HG03575 (cell line): ENCODE measurements at regions not wholly inside any gene's neighbourhood (a gene's known extent, or its start where the extent isn't known, plus 50 kb on each side); places are given as distances from the start of the nearest gene placed in this dataset.
"Not testable (repeated sequence)": the region's sequence is repeated elsewhere in the genome, so short reads cannot be mapped to it uniquely, and the experiment has no call there.

Source experiments
- ATAC-seq: cut with Tn5 transposase; IDR thresholded peaks from one replicate; pipeline ENCODE4 v1.9.1; 2021; ENCODE audit not compliant: unreplicated experiment, insufficient number of reproducible peaks, low FRiP score; ENCODE audit errors: extremely low read depth

DNA sequence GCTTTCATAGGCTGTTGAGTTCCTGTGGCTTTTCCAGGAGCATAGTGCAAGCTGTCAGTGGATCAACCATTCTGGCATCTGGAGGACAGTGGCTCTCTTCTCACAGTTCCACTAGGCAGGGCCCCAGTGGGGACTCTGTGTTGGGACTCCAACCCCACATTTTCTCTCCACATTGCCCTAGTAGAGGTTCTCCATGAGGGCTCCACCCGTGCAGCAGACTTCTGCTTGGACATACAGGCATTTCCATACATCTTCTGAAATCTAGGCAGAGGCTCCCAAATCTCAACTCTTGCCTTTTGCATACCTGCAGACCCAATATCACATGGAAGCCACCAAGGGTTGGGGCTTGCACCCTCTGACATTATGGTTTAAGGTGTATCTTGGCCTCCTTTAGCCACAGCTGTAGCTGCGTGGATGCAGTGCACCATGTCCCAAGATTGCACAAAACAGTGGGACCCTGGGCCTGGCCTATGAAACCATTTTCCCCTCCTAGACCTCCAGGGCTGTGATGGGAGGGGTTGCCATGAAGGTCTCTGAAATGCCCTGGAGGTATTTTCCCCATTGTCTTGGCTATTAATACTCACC, 645.9 kb upstream of the CITED2 start:
- ATAC-seq: no peak

DNA sequence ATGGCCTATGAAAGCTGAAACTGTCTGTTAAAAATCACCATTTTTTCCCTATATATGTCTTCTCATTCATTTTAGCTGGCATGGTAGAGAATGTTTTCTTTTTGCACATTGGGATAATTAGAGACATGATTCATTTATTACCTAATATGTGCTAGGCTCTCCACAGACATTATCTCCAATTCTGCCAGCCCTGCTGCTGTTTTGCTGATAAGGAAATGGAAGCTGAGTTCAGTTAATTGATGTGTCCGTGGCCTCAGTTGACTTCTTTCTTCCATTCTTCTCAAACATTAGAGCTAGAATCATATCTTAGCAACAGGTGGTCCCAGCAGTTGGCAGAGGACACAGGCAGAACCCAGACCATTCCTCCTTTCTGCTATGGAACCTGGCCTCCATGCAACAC, 644.1 kb upstream of the CITED2 start:
- ATAC-seq: no peak

DNA sequence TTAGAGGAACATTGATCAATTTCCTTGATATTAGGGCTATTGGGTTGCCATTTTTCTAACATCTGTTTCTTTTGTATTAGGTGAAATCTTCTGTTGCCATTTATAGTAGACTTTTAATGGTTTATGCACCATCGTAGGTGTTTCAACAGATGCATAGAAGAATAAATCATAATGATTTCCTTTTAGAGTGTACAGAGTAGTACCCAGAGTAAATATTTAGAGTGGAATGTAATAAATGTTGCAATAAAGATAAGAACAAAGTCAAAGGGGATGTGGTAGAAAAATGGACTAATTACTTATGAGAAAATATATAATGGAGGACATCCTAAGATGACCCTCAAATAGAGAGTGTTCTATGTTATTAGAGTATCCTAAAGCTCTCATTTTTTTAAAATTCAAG, 643.0 kb upstream of the CITED2 start:
- ATAC-seq: no peak

DNA sequence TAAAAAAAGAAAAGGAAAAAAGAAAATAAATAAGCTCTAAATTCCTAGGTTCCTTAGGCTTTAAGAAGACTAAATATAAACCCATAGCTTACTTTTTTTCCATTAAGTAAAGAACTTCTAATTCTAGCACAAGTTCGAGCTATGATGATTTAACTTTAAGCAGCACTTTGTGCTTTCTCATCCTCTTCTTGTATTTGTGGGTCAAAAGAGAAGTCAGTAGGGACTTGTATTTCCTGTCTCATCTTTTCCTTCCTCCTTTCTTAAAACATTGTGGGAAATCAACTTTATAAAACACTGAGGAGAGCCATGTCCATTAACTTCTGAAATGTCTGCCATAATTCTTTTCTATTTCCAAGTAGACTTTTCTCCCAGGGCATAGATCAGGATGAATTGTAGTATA, 637.7 kb upstream of the CITED2 start:
- ATAC-seq: no peak

DNA sequence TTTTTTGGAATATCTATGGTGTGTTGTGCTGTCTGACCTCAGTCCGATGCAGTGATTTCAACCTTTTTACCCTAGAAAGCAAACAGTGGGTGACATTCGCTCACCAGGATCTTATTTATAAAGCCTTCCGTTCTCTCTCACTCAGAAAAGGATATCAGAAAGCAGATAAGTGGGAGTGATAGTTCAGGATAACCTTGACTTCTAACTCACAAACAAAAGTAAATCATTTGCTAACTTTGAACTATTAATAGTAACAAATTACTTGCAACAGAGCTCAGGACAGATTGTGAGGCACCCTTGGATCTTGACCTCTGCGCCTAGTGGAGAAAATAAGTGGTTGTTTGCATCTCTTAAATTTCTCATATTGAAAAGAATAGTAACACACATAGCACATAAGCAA, 637.1 kb upstream of the CITED2 start:
- ATAC-seq: no peak

DNA sequence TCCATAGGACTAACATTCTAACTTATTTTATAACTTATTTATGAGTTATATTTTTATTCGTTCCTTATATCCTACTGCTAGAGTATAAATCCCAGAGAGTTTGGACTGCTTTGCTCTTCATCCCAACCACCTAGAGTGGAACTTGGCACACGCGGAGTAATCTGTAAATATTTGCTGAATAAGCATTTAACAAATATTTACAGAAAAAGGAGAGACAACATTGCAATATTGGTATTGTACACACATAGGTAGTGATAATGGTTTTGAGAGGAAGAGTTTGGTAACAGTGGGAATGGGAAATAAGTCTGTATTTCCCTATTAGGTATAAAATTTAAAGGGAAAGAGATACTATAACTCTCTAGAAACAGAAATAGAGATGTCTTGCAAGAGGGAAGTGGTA, 634.8 kb upstream of the CITED2 start:
- ATAC-seq: no peak

DNA sequence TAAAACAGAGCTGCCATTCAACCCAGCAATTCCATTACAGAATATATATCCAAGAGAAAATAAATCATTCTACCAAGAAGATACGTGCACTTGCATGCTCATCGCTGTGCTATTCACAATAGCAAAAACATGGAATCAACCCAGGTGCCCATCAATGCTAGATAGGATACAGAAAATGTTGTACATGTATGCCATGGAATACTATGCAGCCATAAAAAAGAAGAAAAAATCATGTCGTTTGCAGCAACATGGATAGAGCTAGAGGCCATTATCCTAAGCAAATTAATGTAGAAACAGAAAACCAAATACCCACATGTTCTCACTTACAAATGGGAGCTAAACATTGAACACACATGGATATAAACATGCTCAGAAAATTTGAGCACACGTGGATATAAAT, 633.1 kb upstream of the CITED2 start:
- ATAC-seq: no peak

DNA sequence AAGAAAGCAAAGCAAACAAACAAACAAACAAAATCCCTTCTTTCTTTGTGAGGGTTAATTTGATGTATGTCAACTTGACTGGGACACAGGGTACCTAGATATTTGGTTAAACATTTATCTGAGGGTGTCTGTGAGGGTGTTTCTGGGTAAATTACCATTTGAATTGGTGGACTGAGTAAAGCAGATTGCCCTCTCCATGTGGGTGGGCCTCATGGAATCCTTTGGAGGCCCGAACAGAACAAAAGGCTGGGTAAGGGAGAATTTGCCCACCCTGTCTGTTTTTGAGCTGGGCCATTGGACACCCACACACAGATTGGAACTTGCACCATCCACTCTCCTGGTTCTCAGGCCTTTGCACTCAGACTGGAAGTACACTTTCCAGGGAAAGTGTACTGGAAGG, 628.8 kb upstream of the CITED2 start:
- ATAC-seq: no peak

DNA sequence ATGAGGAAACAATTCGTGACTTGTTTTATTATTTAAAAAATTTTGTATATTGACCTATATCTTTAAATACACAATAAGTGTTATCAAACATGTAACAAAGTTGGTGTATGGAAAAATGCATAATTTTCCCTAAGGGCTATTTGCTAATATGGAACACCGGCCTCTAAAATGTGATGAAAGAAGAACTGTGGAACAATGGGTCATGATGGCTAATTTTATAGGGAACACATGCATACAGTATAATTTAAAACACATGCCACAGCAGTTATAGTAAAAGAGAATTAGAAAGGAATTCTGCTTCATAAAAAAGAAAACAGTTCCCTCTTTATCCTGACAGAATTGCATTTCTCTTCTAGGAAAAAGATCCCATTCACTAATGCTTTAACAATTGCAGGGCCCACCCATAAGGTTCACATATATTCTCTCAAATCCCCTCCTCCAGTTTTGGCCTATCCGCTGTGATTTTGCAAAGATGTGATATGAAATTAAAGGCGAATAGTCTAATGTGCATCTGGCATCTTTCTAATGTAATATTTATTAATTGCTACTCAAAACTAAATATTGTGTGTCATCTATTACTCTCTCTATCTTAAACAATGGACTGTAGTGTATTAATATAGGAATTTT, 628.1 kb upstream of the CITED2 start:
- ATAC-seq: no peak

DNA sequence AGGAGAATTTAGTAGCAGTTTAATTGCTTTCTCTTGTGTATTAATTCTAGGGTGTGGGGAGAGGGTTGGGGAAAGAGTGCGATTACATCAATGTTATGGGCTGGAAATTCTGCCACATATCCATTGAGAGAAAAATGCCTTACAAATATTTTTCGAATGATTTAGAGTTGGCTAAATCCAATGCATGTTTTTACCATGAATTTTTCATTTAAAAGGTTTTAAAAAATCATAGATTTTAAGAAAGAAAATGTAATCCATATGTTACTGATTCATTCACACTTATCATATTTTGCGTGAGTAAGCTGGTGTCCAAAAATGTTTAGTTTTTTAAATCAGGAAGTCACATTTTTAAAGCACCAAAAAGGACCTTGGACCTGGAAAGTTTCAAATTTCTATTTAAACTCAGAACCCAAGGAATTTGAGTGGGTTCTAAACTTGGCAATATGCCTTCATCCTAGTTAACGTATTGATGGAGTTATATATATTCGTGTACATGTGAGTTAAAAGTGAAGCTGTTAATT, 627.4 kb upstream of the CITED2 start:
- ATAC-seq: no peak

DNA sequence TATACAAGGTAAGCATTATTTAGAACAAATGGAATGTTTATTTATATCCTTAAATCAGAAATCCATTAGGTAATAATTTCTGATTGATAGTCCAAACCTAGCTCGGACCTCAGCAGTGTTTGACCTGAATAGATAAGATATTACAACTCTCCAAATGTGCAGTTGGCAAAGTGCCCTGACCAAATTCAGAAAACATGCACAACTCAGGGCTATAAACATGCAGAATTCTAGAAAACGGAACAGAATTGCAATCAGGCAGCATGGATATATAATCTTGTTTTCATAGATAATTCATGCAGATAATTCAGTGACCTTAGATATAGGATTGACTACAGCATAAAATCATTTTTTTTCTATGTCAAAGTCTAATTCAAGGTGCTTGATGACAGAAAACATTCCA, 626.6 kb upstream of the CITED2 start:
- ATAC-seq: no peak

DNA sequence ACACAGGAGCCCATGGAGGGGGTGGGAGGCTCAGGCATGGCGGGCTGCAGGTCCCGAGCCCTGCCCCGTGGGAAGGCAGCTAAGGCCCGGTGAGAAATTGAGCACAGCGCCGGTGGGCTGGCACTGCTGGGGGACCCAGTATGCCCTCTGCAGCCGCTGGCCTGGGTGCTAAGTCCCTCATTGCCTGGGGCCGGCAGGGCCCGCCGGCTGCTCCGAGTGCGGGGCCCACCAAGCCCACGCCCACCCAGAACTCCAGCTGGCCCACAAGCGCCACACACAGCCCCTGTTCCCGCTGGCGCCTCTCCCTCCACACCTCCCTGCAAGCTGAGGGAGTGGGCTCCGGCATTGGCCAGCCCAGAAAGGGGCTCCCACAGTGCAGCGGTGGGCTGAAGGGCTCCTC, 625.2 kb upstream of the CITED2 start:
- not testable (repeated sequence) for ATAC-seq

DNA sequence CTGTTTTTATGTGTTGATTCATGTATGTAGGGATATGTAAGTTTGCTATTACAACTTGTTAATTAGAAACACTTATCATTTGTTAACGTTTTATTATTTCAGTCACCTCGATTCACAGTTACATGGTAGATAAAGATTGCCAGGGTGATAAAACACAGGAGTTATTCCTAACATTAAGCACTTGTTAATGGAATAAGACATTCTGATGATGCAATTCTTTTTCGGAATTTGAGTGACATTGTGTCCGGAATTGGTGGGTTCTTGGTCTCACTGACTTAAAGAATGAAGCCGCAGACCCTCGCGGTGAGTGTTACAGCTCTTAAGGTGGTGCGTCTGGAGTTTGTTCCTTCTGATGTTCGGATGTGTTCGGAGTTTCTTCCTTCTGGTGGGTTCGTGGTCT, 624.0 kb upstream of the CITED2 start:
- not testable (repeated sequence) for ATAC-seq

DNA sequence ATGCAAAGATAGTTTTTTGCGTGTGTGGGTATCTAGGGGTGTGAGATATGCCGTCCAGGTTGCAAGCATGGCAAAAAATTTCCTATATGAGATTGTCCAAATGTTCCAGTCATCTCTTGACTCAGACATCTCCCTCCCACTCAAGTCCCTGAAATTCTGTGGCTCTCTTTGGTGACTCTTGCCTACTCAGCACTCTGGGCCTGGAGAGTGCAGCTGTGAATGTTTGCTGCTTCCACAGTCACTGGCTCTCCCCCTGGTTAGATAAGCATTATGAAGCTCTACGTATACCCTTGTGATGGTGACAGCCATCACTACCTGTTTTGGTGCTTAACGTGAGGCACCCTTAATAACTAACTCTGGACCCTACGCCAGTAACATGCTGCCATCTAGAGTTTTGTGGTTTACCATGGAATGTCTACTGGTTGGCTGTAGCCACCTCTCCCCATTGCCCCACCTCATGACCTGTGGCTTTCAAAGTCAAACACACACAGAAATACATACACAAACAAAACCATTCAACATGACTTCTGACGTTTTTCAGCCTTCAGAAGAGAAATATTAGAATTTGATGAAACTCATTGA, 621.9 kb upstream of the CITED2 start:
- no peak for ATAC-seq

DNA sequence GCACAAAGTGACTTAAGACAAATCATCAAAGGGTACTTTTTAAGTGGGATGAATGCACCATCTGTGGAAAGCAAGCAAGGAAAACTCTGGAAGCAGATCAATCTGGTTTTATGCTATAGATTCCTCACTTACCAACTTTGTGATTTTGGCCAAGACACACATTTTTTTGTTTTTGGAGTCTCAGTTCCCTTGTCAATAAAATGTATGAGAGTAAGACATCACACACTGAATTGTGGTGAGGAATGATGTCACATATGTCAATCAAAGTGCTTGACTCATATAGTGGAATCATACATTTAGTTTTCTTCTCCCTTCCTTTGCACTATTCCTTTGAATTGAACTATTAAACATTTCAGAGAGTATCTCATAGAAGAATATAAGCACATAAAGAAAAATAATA, 620.5 kb upstream of the CITED2 start:
- ATAC-seq: no peak

DNA sequence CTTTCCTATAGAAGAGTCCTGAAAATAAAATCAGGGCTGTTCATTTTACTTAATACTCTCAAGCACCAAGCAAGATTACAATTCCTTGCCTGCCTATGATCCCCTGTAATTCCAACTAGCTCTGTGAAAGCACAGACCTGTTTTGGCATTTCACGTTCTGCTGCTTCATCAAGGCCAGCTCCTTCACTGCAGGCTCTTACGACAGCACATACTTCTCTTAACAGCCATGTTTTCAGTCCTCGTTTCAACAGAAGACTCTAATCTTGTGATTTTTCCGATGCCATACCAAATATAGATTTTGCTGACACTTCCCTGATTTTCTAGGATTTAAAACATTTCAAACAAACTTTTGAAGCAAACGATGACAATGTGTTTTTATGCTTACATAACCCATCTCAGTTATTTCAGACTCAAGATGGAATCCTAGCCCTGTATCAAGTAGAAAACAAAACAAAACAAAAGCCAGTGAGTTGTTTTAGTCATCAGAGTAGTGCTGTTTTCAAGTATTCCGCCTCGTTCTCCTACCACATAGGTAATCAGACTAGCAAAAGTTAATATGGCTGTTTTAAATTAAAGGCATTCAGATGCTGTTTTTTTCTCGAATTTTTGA, 616.5 kb upstream of the CITED2 start:
- no peak for ATAC-seq

DNA sequence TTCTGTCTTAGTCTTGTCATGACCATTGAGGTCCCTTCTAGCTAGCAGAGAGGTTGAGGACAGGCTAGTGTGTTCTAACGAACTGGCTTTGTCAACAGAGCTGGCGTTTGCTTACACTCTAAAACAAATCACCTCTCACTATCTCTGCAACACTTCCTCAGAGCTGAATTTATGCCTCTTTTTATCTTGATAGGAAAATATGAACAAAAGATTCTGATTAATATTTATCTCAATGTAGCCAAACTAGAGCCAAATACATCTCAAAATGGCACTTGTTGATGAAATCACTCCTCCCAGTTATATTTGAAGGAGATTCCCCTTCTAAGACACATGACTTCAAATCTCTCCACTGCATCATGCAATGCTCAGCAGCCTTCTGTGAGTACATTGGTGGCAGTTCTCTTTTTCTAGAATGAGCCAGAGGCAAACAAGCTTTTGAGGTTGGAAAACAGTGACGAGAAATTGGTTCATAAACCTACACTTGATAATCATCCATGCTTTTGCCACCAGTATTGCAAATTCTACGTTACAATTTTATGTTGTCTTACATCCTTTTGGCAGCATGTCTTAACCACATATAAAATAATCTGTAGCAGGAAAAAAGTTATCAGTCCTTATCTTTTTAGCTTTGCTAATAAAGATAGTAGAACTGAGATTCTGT, 615.7 kb upstream of the CITED2 start:
- no peak for ATAC-seq

DNA sequence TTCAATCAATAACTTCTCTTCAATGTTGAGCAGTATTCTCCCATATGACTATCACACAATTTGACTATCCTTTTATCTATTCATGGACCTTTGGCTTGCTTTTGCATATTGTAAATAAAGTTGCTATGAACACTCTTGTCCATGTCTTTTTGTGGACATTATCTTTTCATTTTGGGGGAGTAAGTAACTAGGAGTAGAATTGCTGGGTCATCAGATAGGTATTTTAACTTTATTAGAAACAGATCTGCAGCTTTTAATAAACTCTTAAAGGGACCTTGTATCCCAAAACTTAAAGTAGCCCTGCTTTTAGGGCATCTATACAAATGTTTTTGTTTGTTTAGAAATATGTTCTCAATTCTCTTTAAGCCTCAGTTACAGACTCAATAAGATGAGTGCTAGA, 614.2 kb upstream of the CITED2 start:
- no peak for ATAC-seq

DNA sequence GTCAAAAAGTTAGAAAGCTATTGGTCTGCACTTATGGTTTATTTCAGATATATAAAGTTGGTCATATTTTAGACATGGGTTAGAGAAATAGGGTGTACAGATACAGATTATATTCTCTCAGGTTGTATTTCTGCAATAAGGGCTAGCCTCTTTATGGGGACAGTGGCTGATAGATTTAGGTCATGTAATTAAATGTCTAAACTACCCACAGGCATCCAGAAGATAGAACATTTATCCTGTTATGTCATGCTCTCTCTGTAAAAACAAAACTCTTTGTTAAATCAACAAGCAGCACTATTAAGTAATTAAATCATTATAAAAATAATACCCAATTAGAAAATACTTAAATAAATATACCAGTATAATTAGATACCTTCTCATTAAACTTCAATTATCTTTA, 612.6 kb upstream of the CITED2 start:
- no peak for ATAC-seq
